Activated CD8-positive, alpha-beta memory T cell treated with anti-CD3 and anti-CD28 coated beads, Interleukin-2, amount 10 ng/mL, durations not matched to agents 7 days and 5 days (primary cell): ENCODE measurements at regions not wholly inside any gene's neighbourhood (a gene's known extent, or its start where the extent isn't known, plus 50 kb on each side); places are given as distances from the start of the nearest gene placed in this dataset.

Experiments
- ATAC-seq: fragments of 150-1000 bp; cut with Tn5 transposase; one replicate; pipeline ENCODE4 v1.10.0; 2021; ENCODE audit warnings: moderate library complexity
- CTCF ChIA-PET: fragments of 350-600 bp; sonication (Branson Sonifier 250); formaldehyde crosslinking; loops from one replicate; lab custom pipeline; 2021; ENCODE audit warnings: antibody characterized with exemption; lab: Charles Lee
- DNase-seq: peaks from one replicate; pipeline ENCODE4 v3.0.0-alpha.2; 2020
- H3K27ac Mint-ChIP-seq: one replicate; pipeline ENCODE4 v1.8.0; 2021; ENCODE audit warnings: mild to moderate bottlenecking, mixed read lengths
- H3K27me3 Mint-ChIP-seq: one replicate; pipeline ENCODE4 v1.8.0; 2021; ENCODE audit warnings: mixed read lengths
- H3K36me3 Mint-ChIP-seq: one replicate; pipeline ENCODE4 v1.8.0; 2021; ENCODE audit warnings: mild to moderate bottlenecking, mixed read lengths
- H3K4me1 Mint-ChIP-seq: one replicate; pipeline ENCODE4 v1.8.0; 2021; ENCODE audit warnings: mixed read lengths
- H3K4me3 Mint-ChIP-seq: one replicate; pipeline ENCODE4 v1.8.0; 2021; ENCODE audit warnings: mild to moderate bottlenecking, moderate library complexity, mixed read lengths
- H3K9me3 Mint-ChIP-seq: one replicate; pipeline ENCODE4 v1.8.0; 2022; ENCODE audit warnings: low read depth, mixed read lengths

DNA sequence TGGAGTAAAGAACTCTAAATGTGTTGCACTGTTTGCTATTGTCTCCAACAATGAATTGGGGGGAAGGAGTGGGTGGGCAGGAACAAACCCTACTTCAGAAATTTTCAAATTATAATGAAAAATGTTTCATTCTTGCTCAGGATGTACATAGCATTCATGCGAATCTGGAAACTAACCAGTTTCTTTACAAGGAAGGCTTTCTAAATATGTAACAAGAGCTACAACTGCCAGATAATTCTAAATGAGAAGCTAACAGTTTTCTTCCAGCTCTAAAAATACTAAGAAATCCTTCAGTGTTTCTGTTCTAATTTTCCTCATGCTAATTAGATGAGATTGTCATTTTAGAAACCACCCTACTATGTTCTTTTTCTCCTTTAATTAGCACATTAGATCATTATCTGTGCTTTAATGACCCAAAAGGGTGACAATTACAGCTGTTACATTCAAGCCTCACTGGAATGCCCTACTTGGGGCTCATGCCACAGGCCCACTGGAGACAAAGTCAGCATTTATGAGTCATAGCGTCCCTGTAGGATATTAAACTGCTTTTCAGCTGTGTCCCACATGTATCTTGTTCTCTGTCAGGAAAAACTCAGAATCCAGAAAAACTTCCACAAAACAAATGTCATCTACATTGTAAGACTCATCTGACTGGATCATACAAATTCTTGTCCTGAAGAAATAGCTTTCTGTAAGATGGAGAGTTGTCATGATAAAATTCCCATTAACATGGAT, 804.6 kb upstream of the CXADR start:
- Mint-ChIP-seq H3K27me3 (no peaks in the 10 kb centered on the region), H3K4me3 (no peak overlapping the region), H3K27ac (no peak overlapping the region), H3K4me1 (no peaks in the 10 kb centered on the region), H3K36me3 (no peaks in the 10 kb centered on the region), H3K9me3 (peaks cover 6% of the 10 kb centered on the region)
- CTCF ChIA-PET: no interaction called here
- no peak for ATAC-seq
- no peak for DNase-seq

DNA sequence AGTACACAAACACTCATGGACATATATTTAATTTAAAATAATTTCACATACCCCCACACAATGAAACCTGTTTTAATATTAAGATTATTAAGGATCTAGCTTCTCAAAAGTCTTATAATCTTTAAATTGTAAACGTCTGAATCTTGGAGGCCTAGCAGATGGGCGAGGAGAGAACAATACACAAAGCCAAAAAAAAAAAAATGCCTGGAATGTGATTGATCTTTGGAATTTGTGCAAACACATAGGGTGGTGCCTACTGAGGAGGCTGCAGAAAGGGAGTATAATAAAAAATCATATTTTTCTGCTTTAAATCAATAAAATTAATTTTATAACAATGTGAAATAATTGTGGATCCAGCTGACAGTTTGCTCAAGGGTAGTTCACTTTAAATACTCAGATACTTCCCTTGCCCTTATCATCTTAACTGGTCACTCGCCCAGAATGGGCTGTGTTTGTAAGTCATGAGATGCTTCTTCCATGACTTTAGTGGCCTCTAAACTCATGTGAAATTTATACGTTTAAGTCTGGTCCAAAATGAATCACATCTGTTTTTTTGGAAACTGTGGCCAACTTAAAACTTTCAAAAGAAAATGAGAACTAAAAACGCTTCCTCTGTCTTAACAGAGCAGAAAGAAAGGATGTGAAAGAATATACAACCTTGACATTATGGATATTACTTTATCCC, 802.8 kb upstream of the CXADR start:
- CTCF ChIA-PET: no interaction called here
- ATAC-seq: no peak
- DNase-seq: no peak
- Mint-ChIP-seq H3K27me3 (no peaks in the 10 kb centered on the region), H3K36me3 (no peaks in the 10 kb centered on the region), H3K4me1 (no peaks in the 10 kb centered on the region), H3K9me3 (peaks cover 8% of the 10 kb centered on the region), H3K27ac (no peak overlapping the region), H3K4me3 (no peak overlapping the region)

DNA sequence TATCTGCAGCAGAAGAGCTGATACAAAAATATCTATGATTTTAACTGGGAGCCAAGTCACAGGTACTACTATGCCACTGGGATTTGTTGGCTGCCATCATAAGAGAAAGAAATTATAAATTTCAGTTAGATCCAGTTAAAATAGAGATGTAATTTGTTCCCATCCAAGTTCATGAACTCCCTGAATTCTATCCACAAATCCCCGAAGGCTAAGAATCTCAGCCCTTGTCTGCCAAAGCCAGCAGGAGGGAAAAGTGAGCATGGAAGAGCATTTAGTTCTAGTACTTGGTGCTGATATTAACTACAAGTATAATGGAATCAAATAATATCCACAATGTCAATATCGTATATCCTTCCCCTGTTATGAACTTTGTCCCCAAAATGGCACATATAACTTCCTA, 801.1 kb upstream of the CXADR start:
- Mint-ChIP-seq H3K27ac (no peak overlapping the region), H3K36me3 (no peaks in the 10 kb centered on the region), H3K4me1 (no peaks in the 10 kb centered on the region), H3K9me3 (peaks cover 8% of the 10 kb centered on the region), H3K4me3 (no peak overlapping the region), H3K27me3 (no peaks in the 10 kb centered on the region)
- CTCF ChIA-PET: no interaction called here
- ATAC-seq (no peak), DNase-seq (no peak)

DNA sequence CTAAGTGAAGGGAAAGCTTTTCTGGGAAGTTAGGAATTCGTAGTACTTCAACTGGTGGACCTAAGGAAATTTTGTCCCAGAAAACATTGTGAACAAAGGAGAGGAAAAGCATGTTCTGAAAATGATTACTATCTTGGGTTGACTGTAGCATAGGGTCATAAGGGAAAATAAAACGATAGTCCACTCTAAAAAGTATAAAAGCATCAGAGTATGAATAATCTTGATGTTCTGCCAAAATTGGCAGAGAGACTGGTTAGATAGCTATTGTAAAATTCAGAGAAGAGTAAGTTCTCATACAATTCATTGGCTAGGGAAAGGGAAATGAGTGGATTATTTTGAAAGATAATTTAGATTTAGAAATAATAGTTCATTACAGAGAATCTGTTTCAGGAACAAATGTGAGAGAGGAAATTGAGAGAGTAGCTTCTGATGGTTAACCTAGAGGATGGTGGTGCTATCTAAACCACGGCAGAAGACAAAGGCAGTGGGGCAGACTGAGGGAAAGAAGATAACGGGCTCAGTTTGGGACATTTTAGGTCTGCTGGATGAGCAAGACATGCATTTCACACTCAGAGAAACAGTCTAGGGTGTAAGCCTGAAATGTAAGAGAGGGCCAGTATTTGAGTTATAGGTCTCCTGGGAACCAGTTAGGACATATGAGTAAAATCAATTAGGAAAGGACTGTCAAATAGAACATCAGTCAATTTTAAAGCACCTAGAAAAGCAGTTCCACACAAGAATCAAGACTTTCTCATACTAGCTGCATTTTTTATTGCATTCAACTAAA, 799.3 kb upstream of the CXADR start:
- H3K36me3 Mint-ChIP-seq: no peaks in the 10 kb centered on the region
- CTCF ChIA-PET: no interaction called here

DNA sequence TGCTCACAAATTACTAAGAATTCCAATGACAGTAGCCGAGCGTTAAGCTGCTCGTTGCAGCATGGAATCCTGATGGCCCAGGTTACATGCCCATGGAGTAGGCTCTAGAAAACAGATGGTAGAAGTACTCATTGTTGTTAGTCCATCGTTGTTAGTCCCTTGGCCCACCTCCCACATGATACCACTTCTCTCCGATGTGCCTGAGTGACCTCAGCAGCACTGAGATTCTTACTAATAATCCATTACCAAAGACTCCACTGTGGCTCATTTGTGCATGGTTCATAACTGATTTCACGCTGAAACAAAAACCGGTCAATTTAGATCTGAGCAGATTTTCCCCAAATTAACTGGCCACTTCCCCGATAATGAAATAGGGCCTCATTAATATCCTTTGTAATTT, 772.3 kb upstream of the CXADR start:
- no peak for DNase-seq
- Mint-ChIP-seq H3K4me3 (no peak overlapping the region), H3K9me3 (peaks cover 8% of the 10 kb centered on the region), H3K27ac (no peak overlapping the region), H3K4me1 (no peaks in the 10 kb centered on the region), H3K27me3 (no peaks in the 10 kb centered on the region), H3K36me3 (no peaks in the 10 kb centered on the region)
- CTCF ChIA-PET: no interaction called here
- ATAC-seq: no peak

More for the DNA sequence above, 799.3 kb upstream of the CXADR start:
- no peak for DNase-seq
- H3K27ac Mint-ChIP-seq: no peak overlapping the region
- no peaks in the 10 kb centered on the region for H3K4me1 Mint-ChIP-seq
- no peaks in the 10 kb centered on the region for H3K27me3 Mint-ChIP-seq
- no peak overlapping the region for H3K4me3 Mint-ChIP-seq
- H3K9me3 Mint-ChIP-seq: peaks cover 4% of the 10 kb centered on the region
- ATAC-seq: no peak

DNA sequence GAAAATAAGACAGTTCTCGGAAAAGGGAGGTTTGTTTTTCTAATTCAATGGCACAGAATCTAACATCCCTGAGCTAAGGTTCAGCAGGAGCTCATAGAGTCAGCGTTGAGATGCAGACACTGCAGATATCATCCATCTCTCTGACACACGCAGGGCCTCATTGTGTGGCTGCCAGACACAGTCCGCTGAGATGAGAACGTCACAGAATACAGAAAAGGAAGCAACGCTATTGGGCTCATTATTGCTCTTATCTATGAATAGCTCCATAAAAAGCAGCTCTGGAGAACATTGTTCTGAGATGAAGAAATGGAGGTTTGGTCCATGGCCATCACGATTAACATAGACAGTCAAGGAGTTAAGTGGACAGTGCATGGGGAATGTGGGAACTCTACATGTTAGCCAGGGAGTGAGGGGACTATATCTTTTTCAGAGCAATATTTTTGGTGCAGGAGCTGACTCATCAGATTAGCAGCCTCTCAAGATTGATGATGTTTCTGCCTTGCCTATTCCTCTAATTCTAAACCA, 771.6 kb upstream of the CXADR start:
- Mint-ChIP-seq H3K9me3 (peaks cover 8% of the 10 kb centered on the region), H3K27me3 (no peaks in the 10 kb centered on the region), H3K36me3 (no peaks in the 10 kb centered on the region), H3K27ac (no peak overlapping the region), H3K4me3 (no peak overlapping the region), H3K4me1 (no peaks in the 10 kb centered on the region)
- DNase-seq (no peak), ATAC-seq (no peak)
- CTCF ChIA-PET: no interaction called here

DNA sequence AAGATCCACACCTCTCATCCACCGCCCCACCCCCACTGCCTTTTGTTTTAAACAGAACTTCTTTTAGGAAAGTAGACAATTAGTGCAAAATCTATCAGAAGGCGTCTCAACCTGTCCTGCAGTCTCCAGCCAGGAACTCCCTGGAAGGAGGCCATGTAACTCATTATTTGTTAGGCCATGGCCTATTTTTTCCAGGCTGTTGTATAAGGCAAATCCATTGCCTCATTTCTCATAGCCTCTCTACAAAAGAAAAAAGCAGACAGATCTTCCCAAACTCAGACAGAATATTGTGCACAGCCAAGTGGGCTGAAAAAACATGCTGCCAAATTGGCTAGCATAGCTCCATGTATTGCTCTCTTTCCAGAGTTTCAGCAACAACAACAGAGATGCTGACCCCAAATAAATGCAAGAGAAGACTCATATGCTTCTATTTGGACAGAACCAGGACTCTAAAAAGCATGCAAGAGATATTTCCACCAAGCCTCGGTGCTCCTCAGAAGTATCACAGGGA, 770.7 kb upstream of the CXADR start:
- Mint-ChIP-seq H3K4me3 (no peak overlapping the region), H3K27me3 (no peaks in the 10 kb centered on the region), H3K4me1 (no peaks in the 10 kb centered on the region), H3K9me3 (peaks cover 8% of the 10 kb centered on the region), H3K36me3 (no peaks in the 10 kb centered on the region), H3K27ac (no peak overlapping the region)
- CTCF ChIA-PET: no interaction called here
- no peak for DNase-seq
- ATAC-seq: no peak

DNA sequence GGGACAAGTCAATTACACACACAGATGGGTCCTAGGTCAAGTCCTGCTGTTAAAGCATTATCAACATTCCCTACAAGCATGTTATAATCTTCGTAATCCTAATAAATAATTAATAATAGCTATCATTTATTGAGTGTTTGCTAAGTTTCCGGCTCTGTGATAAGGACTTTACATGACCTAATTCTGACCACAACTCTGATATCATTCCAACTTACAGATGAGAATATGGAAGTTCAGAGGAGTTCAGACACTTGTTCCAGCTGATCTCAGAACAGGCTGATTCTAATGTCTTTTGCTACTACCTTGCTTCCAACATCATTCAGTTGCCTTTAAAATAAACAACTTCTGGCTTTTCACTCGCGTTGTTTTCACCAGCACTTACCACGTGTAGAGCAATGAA, 770.1 kb upstream of the CXADR start:
- H3K27me3 Mint-ChIP-seq: no peaks in the 10 kb centered on the region
- no peaks in the 10 kb centered on the region for H3K4me1 Mint-ChIP-seq
- CTCF ChIA-PET: no interaction called here
- peaks cover 8% of the 10 kb centered on the region for H3K9me3 Mint-ChIP-seq
- no peak for DNase-seq
- H3K36me3 Mint-ChIP-seq: no peaks in the 10 kb centered on the region
- H3K27ac Mint-ChIP-seq: no peak overlapping the region
- ATAC-seq: no peak
- no peak overlapping the region for H3K4me3 Mint-ChIP-seq

DNA sequence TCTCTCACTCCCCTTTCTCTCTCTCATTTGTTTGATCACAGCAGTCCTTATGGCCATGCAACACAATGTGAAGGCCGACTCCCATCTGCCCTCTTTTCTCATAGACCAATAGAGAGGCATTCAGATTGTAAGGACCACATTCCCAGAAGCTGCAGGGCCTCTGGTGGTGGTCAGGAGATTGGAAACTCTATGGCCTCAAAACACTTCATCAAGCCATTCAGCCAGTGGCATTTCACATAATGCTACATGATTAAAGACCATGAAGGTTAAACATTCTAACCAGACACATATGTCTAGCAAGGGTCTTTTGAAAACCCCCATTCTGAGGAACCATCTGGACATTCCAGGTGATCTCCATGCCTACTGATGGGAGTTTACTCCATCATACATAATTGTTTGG, 769.5 kb upstream of the CXADR start:
- no peak for DNase-seq
- Mint-ChIP-seq H3K27ac (no peak overlapping the region), H3K4me1 (no peaks in the 10 kb centered on the region), H3K4me3 (no peak overlapping the region), H3K9me3 (peaks cover 8% of the 10 kb centered on the region), H3K27me3 (no peaks in the 10 kb centered on the region), H3K36me3 (no peaks in the 10 kb centered on the region)
- CTCF ChIA-PET: no interaction called here
- ATAC-seq: no peak

DNA sequence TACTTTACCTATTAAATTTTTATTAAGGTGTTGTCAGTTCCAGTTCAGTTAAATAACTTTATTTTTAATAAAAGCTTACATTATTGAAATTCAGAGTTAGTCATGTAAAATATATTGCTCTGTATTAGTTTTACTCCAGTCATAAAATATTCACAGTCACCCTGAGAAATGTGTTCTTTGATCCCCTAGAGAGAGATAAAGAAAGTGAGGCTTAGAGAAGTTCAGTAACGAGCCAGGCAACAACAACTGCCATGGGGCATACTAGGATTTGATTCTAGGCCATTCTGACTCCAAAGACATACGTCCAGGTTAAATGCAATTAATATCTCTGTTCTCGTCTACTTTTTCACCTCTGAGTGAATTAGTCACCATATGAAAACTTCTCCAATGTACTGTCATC, 761.9 kb upstream of the CXADR start:
- DNase-seq: no peak
- Mint-ChIP-seq H3K4me1 (no peaks in the 10 kb centered on the region), H3K9me3 (peaks cover 4% of the 10 kb centered on the region), H3K36me3 (no peaks in the 10 kb centered on the region), H3K27ac (no peak overlapping the region), H3K27me3 (no peaks in the 10 kb centered on the region), H3K4me3 (no peak overlapping the region)
- CTCF ChIA-PET: no interaction called here
- ATAC-seq: no peak

DNA sequence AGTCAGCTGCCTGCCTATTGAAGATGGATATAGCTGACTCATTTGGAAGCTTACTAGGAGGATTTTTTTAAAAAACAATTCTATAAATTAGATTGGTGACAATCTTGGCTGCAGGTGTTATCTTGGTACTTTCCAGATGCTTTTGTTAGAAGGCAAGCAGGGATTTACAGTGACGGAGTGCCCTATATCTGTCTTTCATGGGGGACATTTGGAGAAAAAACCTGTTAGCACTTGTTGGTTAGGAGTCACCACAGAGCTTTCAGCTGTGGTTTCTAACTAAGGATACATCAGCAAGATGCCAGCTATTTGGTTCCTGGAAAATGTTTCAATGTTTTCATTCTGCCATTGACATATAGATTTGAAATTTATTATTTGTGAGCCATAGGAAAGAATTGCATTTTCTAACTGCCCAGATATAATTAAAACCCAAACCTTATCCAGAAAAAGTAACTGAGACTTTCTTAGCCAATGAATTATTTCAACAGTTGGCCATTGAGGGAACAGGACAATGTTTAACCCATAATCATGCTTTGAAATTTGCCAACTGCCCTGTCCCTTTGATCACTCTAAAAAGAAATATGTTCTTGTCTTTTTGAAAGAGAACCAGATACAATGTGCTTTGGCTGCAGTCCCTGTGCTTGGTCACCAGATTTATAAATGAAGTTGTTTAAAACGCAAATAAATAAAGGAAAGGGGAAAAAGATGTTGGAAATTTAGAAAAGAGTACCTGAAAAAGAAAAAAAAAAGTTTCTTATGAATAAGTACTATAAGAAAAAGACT, 761.0 kb upstream of the CXADR start:
- Mint-ChIP-seq H3K27me3 (no peaks in the 10 kb centered on the region), H3K36me3 (no peaks in the 10 kb centered on the region), H3K4me3 (no peak overlapping the region), H3K4me1 (no peaks in the 10 kb centered on the region), H3K9me3 (peaks cover 4% of the 10 kb centered on the region), H3K27ac (no peak overlapping the region)
- ATAC-seq: no peak
- DNase-seq: no peak
- CTCF ChIA-PET: no interaction called here

DNA sequence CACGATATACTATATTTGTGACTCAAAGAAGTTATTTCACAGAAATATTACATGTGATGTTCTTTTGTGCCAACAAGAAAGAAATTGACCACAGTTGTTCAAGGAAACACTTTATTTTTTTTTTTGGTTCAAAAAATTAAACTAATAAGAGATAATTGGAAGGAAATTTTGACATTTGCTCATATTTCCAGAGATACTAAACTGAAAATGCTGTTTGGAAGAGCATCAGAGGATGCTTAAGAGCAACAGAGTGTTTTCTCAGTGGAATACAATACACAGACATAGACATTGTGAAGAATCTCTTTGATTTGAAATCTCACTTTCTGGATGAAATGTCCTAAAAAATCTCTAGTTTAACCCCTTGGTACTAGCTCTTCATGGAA, 760.4 kb upstream of the CXADR start:
- DNase-seq: no peak
- H3K9me3 Mint-ChIP-seq: peaks cover 4% of the 10 kb centered on the region
- ATAC-seq: no peak
- no peak overlapping the region for H3K27ac Mint-ChIP-seq
- CTCF ChIA-PET: no interaction called here
- no peaks in the 10 kb centered on the region for H3K4me1 Mint-ChIP-seq
- H3K4me3 Mint-ChIP-seq: no peak overlapping the region
- H3K27me3 Mint-ChIP-seq: no peaks in the 10 kb centered on the region
- H3K36me3 Mint-ChIP-seq: no peaks in the 10 kb centered on the region

DNA sequence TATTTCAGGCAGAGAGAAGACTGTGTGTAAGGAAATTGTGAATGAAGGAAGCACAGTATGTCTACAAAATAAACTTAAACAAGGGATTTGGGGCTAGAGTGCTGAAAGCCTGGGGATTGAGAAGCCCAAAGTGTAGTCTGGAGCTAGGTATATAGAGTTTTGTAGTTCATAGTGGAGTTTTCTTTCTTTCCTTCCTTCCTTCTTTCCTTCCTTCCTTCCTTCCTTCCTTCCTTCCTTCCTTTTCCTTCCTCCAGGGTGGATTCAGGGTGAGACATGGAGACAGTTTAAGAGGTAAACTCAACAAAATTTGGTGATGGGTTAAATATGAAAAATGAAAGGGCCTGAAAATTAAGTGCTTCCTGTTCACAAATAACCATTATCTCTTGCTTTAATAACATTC, 757.8 kb upstream of the CXADR start:
- Mint-ChIP-seq H3K27me3 (no peaks in the 10 kb centered on the region), H3K27ac (no peak overlapping the region), H3K4me1 (no peaks in the 10 kb centered on the region), H3K9me3 (no peaks in the 10 kb centered on the region), H3K4me3 (no peak overlapping the region), H3K36me3 (no peaks in the 10 kb centered on the region)
- CTCF ChIA-PET: no interaction called here
- DNase-seq (no peak), ATAC-seq (no peak)
